ENCODE measurements at regions not wholly inside any gene's neighbourhood (a gene's known extent, or its start where the extent isn't known, plus 50 kb on each side); places are given as distances from the start of the nearest gene placed in this dataset.

- H3K4me1 ChIP-seq (ENCODE audit: control insufficient read depth, low read length) = no peaks in the 10 kb centered on the region
- H3K79me2 ChIP-seq (ENCODE audit: control insufficient read depth, low read length) = no peaks in the 10 kb centered on the region
- H3K9me3 ChIP-seq (ENCODE audit: control insufficient read depth, insufficient read depth, low read length) = no peaks in the 10 kb centered on the region
- H3K4me2 ChIP-seq (ENCODE audit: low read length) = no peak overlapping the region
- no peaks in the 10 kb centered on the region for H4K20me1 ChIP-seq (ENCODE audit: control insufficient read depth, insufficient read depth, low read depth, low read length)
- TF ChIP-seq, protein P1, sequence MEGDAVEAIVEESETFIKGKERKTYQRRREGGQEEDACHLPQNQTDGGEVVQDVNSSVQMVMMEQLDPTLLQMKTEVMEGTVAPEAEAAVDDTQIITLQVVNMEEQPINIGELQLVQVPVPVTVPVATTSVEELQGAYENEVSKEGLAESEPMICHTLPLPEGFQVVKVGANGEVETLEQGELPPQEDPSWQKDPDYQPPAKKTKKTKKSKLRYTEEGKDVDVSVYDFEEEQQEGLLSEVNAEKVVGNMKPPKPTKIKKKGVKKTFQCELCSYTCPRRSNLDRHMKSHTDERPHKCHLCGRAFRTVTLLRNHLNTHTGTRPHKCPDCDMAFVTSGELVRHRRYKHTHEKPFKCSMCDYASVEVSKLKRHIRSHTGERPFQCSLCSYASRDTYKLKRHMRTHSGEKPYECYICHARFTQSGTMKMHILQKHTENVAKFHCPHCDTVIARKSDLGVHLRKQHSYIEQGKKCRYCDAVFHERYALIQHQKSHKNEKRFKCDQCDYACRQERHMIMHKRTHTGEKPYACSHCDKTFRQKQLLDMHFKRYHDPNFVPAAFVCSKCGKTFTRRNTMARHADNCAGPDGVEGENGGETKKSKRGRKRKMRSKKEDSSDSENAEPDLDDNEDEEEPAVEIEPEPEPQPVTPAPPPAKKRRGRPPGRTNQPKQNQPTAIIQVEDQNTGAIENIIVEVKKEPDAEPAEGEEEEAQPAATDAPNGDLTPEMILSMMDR (IDR thresholded peaks at IDR 0.05; ENCODE audit: low read depth, low read length, poor library complexity, severe bottlenecking) = no peak
- no peak for TF ChIP-seq EZH2phosphoT487 (IDR thresholded peaks at IDR 0.05; ENCODE audit: borderline replicate concordance, low read length)
- H3K27me3 ChIP-seq (ENCODE audit: control insufficient read depth, low read length) = no peaks in the 10 kb centered on the region
- H3K4me3 ChIP-seq (ENCODE audit: low read length) = no peak overlapping the region
- H3K36me3 ChIP-seq (ENCODE audit: control insufficient read depth, low read length) = no peaks in the 10 kb centered on the region
- H3K27ac ChIP-seq (ENCODE audit: low read depth, low read length) = no peak overlapping the region
- H3K9me2 ChIP-seq (replicated peaks; ENCODE audit: control insufficient read depth, low read length) = no peaks in the 10 kb centered on the region
- no peaks in the 10 kb centered on the region for H3F3A ChIP-seq (ENCODE audit: control insufficient read depth, insufficient read depth)
These were observed 191.0 kb upstream of the KIF2A start for GRCh38 chr5:62115014-62115413.

DNA sequence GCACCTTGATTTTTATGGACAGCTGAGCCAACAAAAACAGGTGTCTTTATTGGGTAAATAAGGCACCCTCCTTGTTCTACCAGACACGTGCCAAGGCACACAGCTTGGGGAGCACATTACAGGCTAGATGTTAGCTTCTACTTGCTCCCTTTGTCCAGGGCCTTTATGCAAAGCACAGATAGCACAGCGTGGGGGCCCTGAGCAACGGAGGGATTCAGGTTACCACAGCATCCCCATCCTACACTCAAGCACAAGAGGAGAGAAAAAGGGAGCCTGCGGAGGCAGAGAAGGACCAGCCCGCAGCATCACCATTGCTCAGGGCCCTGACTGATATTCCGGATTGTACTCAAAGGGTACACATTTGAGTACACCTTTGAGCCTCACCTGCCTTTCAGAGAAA, 181.7 kb upstream of the KIF2A start:
- Histone ChIP-seq H3K27ac (ENCODE audit: low read depth, low read length) (no peak overlapping the region), H3K79me2 (ENCODE audit: control insufficient read depth, low read length) (no peaks in the 10 kb centered on the region), H3K9me3 (ENCODE audit: control insufficient read depth, insufficient read depth, low read length) (no peaks in the 10 kb centered on the region), H3K27me3 (ENCODE audit: control insufficient read depth, low read length) (no peaks in the 10 kb centered on the region), H4K20me1 (ENCODE audit: control insufficient read depth, insufficient read depth, low read depth, low read length) (no peaks in the 10 kb centered on the region), H3K9me2 (replicated peaks; ENCODE audit: control insufficient read depth, low read length) (no peaks in the 10 kb centered on the region), H3K4me2 (ENCODE audit: low read length) (no peak overlapping the region), H3K4me1 (ENCODE audit: control insufficient read depth, low read length) (peaks cover 4% of the 10 kb centered on the region; the same call in 1 of the 2 replicates), H3F3A (ENCODE audit: control insufficient read depth, insufficient read depth) (no peaks in the 10 kb centered on the region), H3K36me3 (ENCODE audit: control insufficient read depth, low read length) (no peaks in the 10 kb centered on the region), H3K4me3 (ENCODE audit: low read length) (no peak overlapping the region)
- no peak for TF ChIP-seq EZH2phosphoT487 (IDR thresholded peaks at IDR 0.05; ENCODE audit: borderline replicate concordance, low read length)
- TF ChIP-seq, protein P1 (IDR thresholded peaks at IDR 0.05; ENCODE audit: low read depth, low read length, poor library complexity, severe bottlenecking) = no peak

GRCh38 chr5:62126090-62126489, 179.9 kb upstream of the KIF2A start:
- Histone ChIP-seq H3K4me2 (ENCODE audit: low read length) (no peak overlapping the region), H3K27ac (ENCODE audit: low read depth, low read length) (no peak overlapping the region), H3K9me3 (ENCODE audit: control insufficient read depth, insufficient read depth, low read length) (no peaks in the 10 kb centered on the region), H3K4me3 (ENCODE audit: low read length) (no peak overlapping the region), H3K36me3 (ENCODE audit: control insufficient read depth, low read length) (no peaks in the 10 kb centered on the region), H3K27me3 (ENCODE audit: control insufficient read depth, low read length) (no peaks in the 10 kb centered on the region), H3K4me1 (ENCODE audit: control insufficient read depth, low read length) (peaks cover 4% of the 10 kb centered on the region; the same call in 1 of the 2 replicates), H3K9me2 (replicated peaks; ENCODE audit: control insufficient read depth, low read length) (no peaks in the 10 kb centered on the region), H3F3A (ENCODE audit: control insufficient read depth, insufficient read depth) (no peaks in the 10 kb centered on the region), H3K79me2 (ENCODE audit: control insufficient read depth, low read length) (no peaks in the 10 kb centered on the region), H4K20me1 (ENCODE audit: control insufficient read depth, insufficient read depth, low read depth, low read length) (no peaks in the 10 kb centered on the region)
- TF ChIP-seq, protein P1 (IDR thresholded peaks at IDR 0.05; ENCODE audit: low read depth, low read length, poor library complexity, severe bottlenecking) = no peak
- no peak for TF ChIP-seq EZH2phosphoT487 (IDR thresholded peaks at IDR 0.05; ENCODE audit: borderline replicate concordance, low read length)

Measured in DOHH2 (cell line).